Heart right ventricle (tissue), 16 donors: ENCODE measurements at regions not wholly inside any gene's neighbourhood (a gene's known extent, or its start where the extent isn't known, plus 50 kb on each side); places are given as distances from the start of the nearest gene placed in this dataset.

ENCODE experiments used
- ATAC-seq, 8 donors: fragments of 200-7000 bp; cut with Tn5 transposase; one replicate each; pipeline ENCODE4 v1.9.1; 2020; ENCODE audit warnings: mild to moderate bottlenecking in 8 of 8, moderate library complexity in 8 of 8, moderate number of reproducible peaks in 1 of 8
- DNase-seq, 2 donors: peaks; one replicate each; pipeline ENCODE4 v3.0.0-alpha.2; 2020
- H3K27ac ChIP-seq, 10 donors: fragments of 200-600 bp; sonication (generic) in 2 of 10; one replicate each; pipeline versions ENCODE4 v1.5.0 to v1.8.0; 2020 to 2022; ENCODE audit warnings: mild to moderate bottlenecking in 3 of 10
- H3K27me3 ChIP-seq, 7 donors: fragments of 200-600 bp; one replicate each; pipeline ENCODE4 v1.8.0; 2021 to 2022; ENCODE audit warnings: mild to moderate bottlenecking in 2 of 7
- H3K36me3 ChIP-seq, 9 donors: fragments of 200-600 bp; sonication (generic) in 1 of 9; one replicate each; pipeline versions ENCODE4 v1.5.0 to v1.8.0; 2020 to 2022; ENCODE audit warnings: mild to moderate bottlenecking in 2 of 9
- H3K4me1 ChIP-seq, 9 donors: fragments of 200-600 bp; sonication (generic) in 1 of 9; one replicate each; pipeline versions ENCODE4 v1.5.0 to v1.8.0; 2020 to 2022; ENCODE audit warnings: mild to moderate bottlenecking in 4 of 9
- H3K4me3 ChIP-seq, 10 donors: fragments of 200-600 bp; sonication (generic) in 2 of 10; one replicate each; pipeline versions ENCODE4 v1.5.0 to v1.8.0; 2020 to 2022; ENCODE audit warnings: mild to moderate bottlenecking in 7 of 10, moderate library complexity in 2 of 10
- H3K9me3 ChIP-seq, 11 donors: fragments of 200-600 bp in 10 of 11; sonication (generic) in 2 of 11; one replicate each; pipeline versions ENCODE4 v1.5.0 to v1.8.0; 2013 to 2022; ENCODE audit warnings: mild to moderate bottlenecking in 2 of 11, control low read depth in 1 of 11, moderate library complexity in 1 of 11
- WGBS, 2 donors: extraction: QIAGEN DNeasy Blood & Tissue Kit; methylation state at CpG; one replicate each; pipeline ENCODE4 v1.1.7; 2013; ENCODE audit warnings: inconsistent platforms in 1 of 2; 5-methylcytosine and 5-hydroxymethylcytosine counted together
- intact Hi-C, 10 donors: fragments of 100-400 bp; cut with DNase I; formaldehyde crosslinking; loops; one replicate each; pipeline versions ENCODE4 v1.11.1 to v1.14.2; 2022
- TF ChIP-seq, protein P1 (sequence below), 9 donors: fragments of 200-600 bp; sonication (generic) in 2 of 9; IDR thresholded peaks; one replicate each; pipeline versions ENCODE4 v1.5.0 to v1.8.0; 2021 to 2022; ENCODE audit warnings: antibody characterized with exemption in 9 of 9, mild to moderate bottlenecking in 5 of 9, moderate library complexity in 1 of 9
- donor health status: Arrhythmogenic right ventricular cardiomyopathy.
- donor health status: ischemic (EF 13 %, LVEDD 7.1; RV severe dilation, severe dysfunction).
- donor health status: healthy with polysubstance abuse.
- donor health status: DM: no; HTN: yes; CAD: no.
- donor health status: DM: no; HTN: no; CAD: no.
- donor health status: ischemic (EF 25% LVEDD 6.9; RV normal size, moderate dysfunction).
- donor health status: ischemic (EF 25% LVEDD 5.7; RV mildly dilated, moderate dysfunction).
- donor health status: healthy.
- donor health status: DM: yes; HTN: yes; CAD: no.
- donor health status: Ischemic cardiomyopathy.
- donor health status: ischemic (EF 35%, LVEDD 5.7; RV mildly dilated, moderate dysfunction).
- donor health status: nonischemic (EF 11% LVEDD 7.7; RV severe dilation, severe dysfunction).
- donor health status: DM: yes; HTN: yes; CAD: no.
- donor health status: PGD.
- donor health status: ischemic (EF 29% LVEDD 5.4; RV normal size, mild dysfunction).
- donor health status: nonischemic (EF 23%, LVEDD 6.1; RV moderate dilation, normal function).

- Histone ChIP-seq H3K4me1 (no peaks in the 10 kb centered on the region), H3K27me3 (no peaks in the 10 kb centered on the region), H3K9me3 (peaks cover 0 to 9% (median 0%) of the 10 kb centered on the region in 11 donors), H3K36me3 (no peaks in the 10 kb centered on the region), H3K27ac (no peak overlapping the region), H3K4me3 (no peak overlapping the region)
- DNase-seq (no peak), ATAC-seq (no peak)
- intact Hi-C loops: no loop called here
- TF ChIP-seq, protein P1, sequence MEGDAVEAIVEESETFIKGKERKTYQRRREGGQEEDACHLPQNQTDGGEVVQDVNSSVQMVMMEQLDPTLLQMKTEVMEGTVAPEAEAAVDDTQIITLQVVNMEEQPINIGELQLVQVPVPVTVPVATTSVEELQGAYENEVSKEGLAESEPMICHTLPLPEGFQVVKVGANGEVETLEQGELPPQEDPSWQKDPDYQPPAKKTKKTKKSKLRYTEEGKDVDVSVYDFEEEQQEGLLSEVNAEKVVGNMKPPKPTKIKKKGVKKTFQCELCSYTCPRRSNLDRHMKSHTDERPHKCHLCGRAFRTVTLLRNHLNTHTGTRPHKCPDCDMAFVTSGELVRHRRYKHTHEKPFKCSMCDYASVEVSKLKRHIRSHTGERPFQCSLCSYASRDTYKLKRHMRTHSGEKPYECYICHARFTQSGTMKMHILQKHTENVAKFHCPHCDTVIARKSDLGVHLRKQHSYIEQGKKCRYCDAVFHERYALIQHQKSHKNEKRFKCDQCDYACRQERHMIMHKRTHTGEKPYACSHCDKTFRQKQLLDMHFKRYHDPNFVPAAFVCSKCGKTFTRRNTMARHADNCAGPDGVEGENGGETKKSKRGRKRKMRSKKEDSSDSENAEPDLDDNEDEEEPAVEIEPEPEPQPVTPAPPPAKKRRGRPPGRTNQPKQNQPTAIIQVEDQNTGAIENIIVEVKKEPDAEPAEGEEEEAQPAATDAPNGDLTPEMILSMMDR (IDR thresholded peaks at IDR 0.05): no peak
- 80 to 95% methylated on average over 1 of the region's 1 CpG for WGBS, 2 donors
These were observed 465.7 kb downstream of the TBC1D4 start for GRCh38 chr13:75016225-75016624.

DNA sequence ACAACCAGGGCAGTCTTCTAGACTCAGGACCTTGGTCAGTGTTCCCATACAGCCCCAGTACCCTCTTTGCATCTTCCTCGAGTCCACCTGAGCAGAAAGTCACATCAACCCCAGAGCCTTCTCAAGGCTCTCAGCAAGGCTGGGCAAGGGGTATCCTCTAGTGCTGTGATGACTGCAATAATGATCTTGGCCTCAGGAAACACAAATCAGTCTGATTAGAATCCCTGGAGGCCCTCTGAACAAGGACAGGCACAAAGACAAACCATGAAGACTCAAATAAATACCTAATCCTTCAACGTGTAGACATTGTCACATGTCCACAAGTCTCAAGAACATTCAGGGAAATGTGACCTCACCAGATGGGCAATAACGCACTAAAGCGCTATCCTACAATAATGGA, 468.2 kb downstream of the TBC1D4 start:
- intact Hi-C loops: no loop called here
- H3K4me3 ChIP-seq: no peak overlapping the region
- peaks cover 0 to 8% (median 0%) of the 10 kb centered on the region in 11 donors for H3K9me3 ChIP-seq
- no peaks in the 10 kb centered on the region for H3K4me1 ChIP-seq
- DNase-seq (no peak), ATAC-seq (no peak)
- 82 to 88% methylated on average over 4 of the region's 4 CpGs for WGBS, 2 donors
- TF ChIP-seq, protein P1 (IDR thresholded peaks at IDR 0.05): no peak
- no peak overlapping the region for H3K27ac ChIP-seq
- no peaks in the 10 kb centered on the region for H3K36me3 ChIP-seq
- no peaks in the 10 kb centered on the region for H3K27me3 ChIP-seq

DNA sequence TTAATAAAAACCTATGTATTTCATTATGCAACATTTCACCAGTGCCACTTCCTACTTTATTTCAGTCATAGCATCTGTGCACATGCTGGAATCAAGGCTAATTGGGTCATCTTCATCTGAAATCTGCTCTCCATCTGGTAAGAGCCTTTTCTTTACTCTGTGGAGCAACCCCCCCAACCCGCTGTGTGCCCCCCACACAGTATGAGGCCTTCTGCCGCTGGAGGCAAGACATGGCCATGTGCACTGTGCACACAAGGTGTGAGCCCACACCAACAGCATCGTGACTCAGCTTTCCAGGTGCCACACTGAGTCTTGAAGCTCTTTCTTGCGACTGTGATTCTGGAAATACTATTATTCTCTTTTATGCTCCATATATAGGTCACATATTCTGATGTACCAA, 471.0 kb downstream of the TBC1D4 start:
- no peaks in the 10 kb centered on the region for H3K36me3 ChIP-seq
- ATAC-seq: no peak
- intact Hi-C loops: no loop called here
- DNase-seq: no peak
- TF ChIP-seq, protein P1 (IDR thresholded peaks at IDR 0.05): no peak
- H3K27me3 ChIP-seq: no peaks in the 10 kb centered on the region
- WGBS, 2 donors: 95 to 96% methylated on average over 4 of the region's 4 CpGs
- no peak overlapping the region for H3K27ac ChIP-seq
- no peaks in the 10 kb centered on the region for H3K4me1 ChIP-seq
- H3K9me3 ChIP-seq: no peaks in the 10 kb centered on the region
- H3K4me3 ChIP-seq: no peak overlapping the region

GRCh38 chr13:75008926-75009325, 473.0 kb downstream of the TBC1D4 start:
- intact Hi-C loops: no loop called here

More at GRCh38 chr13:75008926-75009325, 473.0 kb downstream of the TBC1D4 start:
- TF ChIP-seq, protein P1 (IDR thresholded peaks at IDR 0.05): no peak
- Histone ChIP-seq H3K4me1 (no peaks in the 10 kb centered on the region), H3K27ac (no peak overlapping the region), H3K27me3 (no peaks in the 10 kb centered on the region), H3K4me3 (no peak overlapping the region), H3K9me3 (peaks cover 0 to 4% (median 0%) of the 10 kb centered on the region in 11 donors), H3K36me3 (no peaks in the 10 kb centered on the region)
- DNase-seq (no peak), ATAC-seq (no peak)
